ENCODE measurements at regions not wholly inside any gene's neighbourhood (a gene's known extent, or its start where the extent isn't known, plus 50 kb on each side); places are given as distances from the start of the nearest gene placed in this dataset.
"Not testable (repeated sequence)": the region's sequence is repeated elsewhere in the genome, so short reads cannot be mapped to it uniquely, and the experiment has no call there.

DNA sequence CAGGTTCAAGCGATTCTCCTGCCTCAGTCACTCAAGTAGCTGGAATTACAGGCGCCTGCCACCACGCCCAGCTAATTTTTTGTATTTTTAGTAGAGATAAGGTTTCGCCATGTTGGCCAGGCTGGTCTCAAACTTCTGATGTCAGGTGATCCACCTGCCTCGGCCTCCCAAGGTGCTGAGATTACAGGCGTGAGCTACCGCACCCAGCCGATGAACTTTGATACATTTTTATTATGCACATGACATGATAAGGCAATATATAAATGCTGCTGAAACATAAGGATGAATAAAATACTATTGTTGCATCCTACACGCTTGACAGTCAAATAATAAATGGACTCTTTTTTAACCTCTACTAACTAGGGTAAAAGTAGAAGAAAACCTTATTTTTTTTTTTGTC is 1380.4 kb upstream of the SLC39A10 start:
- not testable (repeated sequence) for TF ChIP-seq YY1 (IDR thresholded peaks at IDR 0.05; ENCODE audit: low read depth); POLR2AphosphoS5 (IDR thresholded peaks at IDR 0.05; ENCODE audit: low read depth, low read length); JUND (IDR thresholded peaks at IDR 0.05); FOXJ3 (CRISPR knock-in tag; IDR thresholded peaks at IDR 0.05); EP300 (IDR thresholded peaks at IDR 0.05; ENCODE audit: borderline replicate concordance in 1 of 2, low read depth in 1 of 2, low read length in 1 of 2); EZH2phosphoT487 (IDR thresholded peaks at IDR 0.05; ENCODE audit: borderline replicate concordance, low read depth)
- TF ChIP-seq, protein P1, sequence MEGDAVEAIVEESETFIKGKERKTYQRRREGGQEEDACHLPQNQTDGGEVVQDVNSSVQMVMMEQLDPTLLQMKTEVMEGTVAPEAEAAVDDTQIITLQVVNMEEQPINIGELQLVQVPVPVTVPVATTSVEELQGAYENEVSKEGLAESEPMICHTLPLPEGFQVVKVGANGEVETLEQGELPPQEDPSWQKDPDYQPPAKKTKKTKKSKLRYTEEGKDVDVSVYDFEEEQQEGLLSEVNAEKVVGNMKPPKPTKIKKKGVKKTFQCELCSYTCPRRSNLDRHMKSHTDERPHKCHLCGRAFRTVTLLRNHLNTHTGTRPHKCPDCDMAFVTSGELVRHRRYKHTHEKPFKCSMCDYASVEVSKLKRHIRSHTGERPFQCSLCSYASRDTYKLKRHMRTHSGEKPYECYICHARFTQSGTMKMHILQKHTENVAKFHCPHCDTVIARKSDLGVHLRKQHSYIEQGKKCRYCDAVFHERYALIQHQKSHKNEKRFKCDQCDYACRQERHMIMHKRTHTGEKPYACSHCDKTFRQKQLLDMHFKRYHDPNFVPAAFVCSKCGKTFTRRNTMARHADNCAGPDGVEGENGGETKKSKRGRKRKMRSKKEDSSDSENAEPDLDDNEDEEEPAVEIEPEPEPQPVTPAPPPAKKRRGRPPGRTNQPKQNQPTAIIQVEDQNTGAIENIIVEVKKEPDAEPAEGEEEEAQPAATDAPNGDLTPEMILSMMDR (IDR thresholded peaks at IDR 0.05): not testable (repeated sequence)
